ENCODE measurements at regions not wholly inside any gene's neighbourhood (a gene's known extent, or its start where the extent isn't known, plus 50 kb on each side); places are given as distances from the start of the nearest gene placed in this dataset.
"Not testable (repeated sequence)": the region's sequence is repeated elsewhere in the genome, so short reads cannot be mapped to it uniquely, and the experiment has no call there.

DNA sequence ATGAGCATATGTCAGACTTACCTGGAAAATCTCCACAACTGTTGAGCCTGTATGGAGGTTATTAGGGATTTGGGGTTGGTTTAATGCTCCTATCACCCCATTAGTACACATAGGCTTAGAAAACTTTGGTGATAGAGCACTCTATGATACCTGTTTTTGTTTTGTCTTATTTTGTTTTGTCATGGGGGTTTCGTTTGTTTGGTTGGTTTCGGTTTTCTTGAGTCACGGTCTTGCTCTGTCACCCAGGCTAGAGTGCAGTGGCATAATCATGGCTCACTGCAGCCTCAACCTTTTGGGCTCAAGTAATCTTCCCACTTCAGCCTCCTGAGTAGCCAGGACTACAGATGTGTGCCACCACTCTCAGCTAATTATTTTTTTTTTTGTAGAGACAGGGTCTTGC is 70.0 kb downstream of the MZT1 start:
- no peak for DNase-seq

DNA sequence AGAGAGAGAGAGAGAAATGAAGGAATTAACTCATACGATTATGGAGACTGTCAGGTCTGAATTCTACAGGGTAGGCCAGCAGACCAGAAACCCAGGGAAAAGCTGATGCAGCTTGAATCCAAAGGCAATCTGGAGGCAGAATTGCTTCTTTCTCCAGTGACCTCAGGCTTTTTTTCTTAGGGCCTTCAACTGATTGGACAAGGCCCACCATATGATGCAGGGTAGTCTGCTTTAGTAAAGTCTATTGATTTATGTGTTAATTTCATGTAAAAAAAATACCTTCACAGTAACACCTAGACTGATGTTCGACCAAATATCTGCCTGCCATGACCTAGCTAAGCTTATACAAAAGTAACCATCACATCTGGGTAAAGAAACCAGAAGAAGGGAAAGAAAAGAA is 71.1 kb downstream of the MZT1 start:
- no peak for DNase-seq

DNA sequence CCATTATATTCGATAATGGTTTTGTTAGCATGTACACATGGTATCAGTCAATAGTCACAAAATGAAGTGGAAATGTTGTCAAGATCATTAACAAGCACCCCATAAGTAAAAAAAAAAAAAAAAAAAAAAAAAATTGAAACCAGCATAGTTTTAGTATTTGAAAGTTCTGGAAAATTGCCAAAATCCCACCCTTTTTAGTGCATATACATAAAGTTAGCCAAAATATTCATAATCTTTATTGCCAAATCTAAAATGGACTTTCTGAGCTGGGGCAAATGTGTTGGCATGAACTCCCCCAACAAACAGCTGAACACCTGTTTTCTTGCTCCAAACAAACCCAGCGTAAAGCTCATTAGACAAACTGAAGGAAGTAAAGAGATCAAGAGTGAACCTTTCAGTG is 73.9 kb downstream of the MZT1 start:
- no peak for DNase-seq

DNA sequence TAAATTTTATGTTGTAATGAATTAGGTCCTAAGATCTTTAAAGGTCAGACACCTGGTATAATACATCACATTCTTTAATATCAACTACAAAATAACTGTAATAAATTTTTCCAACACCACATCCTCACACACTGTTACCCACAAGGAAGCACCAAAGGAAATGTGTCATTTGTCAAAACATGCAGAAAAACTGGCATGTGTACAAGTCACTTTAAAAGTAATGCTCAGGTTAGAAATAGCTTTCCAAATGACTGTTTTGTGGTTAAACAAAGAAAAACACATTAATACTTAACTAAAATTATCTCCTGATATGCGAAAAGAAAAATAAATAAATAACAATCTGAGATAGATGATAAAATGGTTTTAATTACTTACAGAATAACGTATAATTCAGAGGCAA is 74.7 kb downstream of the MZT1 start:
- DNase-seq = no peak

DNA sequence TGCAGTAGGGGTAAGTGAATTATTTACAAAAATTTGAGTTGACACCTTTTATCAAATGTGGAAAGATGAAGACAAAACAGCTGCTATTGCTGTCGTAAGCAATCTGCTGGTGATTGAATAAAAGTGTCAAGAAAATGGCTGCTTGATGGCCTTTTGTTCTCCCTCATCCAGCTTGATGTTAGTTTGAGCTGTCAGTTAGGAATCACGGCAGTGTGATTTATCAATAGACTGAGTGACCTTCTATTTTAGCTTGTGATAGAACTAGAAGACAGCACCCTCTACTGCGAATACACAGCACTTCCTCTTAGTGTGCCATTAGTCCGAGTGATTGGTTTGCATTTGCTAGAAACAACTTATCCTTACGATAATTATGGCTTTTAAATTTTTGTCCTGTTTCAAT is 76.3 kb downstream of the MZT1 start:
- no peak for DNase-seq

DNA sequence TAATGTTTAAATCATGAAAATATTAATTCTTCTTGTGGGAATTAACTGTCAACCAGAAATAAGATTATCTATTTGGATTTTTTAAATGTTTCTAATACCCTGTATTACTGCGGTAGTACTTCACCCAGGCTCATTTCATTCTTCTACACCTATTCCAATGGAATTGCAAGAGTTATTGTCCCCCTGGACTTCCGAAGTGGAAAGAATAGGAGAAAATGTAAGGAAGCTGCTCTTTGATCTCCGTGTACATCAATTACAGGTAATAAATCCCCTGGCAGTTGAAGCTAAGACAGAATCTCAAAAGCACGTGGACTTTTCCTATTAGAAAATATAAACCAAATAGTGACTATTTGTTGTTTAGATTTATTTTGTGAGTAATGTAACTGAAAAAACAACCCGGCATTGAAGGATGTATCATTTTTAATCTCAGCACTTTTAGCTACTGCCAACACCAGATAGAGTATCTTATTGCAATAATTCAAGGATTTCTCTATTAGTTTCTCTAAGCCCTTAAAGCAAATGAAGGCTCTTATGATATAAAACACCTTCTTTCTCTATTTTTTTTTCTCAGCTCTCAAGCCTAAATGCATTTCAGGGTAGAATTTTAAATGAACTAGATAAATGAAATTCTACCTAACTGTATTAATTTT is 77.3 kb downstream of the MZT1 start:
- DNase-seq = no peak

DNA sequence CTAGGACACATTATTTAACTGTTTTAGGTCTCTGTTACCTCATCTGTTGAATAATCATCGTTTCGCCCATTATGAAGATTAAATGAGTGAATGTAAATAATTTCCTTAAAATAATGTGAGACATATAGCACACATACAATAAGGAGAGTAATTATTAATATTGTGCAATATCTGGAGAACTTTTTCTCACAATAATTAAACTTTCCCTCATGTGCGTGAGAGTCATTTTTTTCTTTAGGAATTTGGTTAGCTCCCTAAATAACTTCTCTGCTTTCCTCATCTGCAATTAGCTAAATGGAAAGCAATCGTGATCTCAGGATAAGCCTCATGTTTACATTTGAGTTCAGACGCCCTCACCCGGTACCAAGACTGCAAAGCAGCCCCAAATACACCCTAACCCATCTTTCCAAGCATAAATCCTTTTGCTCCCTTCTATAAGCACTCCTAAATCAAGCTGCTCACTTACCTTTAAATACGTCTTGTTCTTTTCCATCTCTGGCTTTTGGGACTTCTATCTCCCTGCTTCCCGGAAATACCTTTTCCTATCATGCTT is 78.8 kb downstream of the MZT1 start:
- DNase-seq = no peak

DNA sequence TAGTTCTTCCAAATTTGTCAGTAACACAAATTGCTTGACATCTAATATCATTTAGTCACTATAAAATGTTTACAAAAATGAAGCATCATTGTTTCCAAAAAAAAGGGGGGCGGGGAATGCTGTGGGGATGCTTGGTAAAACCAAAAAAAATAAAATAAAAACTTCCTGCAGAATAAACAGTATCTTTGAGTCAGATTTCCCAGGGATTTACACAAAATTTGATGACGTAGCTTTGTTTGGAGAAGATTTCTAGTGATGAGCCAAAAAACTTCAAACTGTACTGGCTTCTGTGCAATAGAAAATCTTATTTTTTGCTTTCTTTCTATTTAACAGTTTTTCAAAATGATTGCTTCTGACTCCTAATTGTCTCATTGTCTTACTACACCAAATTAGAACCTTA is 80.0 kb downstream of the MZT1 start:
- no peak for DNase-seq

DNA sequence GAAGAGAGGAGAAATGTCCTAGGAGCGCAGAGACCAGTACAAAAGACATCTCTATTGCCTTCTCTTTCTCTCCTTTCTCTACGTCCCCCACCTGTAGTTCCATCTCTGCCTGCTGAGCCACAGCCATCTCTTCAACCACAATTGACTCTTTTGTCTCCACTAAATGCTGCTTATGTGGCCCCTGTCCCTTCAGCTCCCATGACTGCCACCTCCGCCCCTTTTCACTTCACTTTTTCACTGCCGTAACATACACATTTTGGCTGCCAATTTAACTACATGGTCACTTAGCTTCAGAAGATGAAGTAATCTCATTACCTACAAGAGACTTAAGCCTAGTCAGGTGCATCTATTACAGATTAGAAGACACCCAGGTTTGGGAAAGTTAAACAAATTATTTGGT is 81.9 kb downstream of the MZT1 start:
- no peak for DNase-seq

DNA sequence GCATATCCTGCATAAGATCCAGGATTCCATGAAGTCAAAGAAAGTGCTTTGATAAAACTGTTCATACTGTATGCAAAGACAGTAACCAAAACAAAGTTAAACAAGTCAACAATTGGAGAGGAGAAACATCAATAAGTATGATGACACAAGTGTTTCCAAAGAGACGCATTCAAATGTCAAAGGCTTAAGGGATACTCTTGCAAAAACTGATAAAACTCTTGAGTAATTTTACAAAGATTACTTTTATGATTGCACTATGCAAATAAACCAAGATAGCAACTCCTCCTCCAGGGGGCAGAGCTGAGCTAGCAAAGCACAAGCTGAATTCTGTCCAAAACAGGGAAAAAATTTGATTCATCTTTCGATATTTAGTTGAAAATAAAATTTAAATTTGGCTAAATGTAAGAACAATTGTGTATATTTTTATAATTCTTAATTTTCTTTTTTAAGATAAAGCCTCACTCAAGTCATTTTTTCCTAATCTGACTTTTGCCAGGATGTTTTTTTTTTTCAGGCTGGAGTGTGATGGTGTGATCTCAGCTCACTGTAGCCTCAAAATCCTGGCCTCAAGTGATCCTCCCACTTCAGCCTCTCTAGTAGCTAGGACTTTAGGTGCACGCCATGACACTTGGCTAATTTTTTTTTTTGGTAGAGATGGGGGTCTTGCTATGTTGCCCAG is 84.0 kb downstream of the MZT1 start:
- peak in 12 of 56 donors; percentile 0 to 58 (median 14) for DNase-seq

DNA sequence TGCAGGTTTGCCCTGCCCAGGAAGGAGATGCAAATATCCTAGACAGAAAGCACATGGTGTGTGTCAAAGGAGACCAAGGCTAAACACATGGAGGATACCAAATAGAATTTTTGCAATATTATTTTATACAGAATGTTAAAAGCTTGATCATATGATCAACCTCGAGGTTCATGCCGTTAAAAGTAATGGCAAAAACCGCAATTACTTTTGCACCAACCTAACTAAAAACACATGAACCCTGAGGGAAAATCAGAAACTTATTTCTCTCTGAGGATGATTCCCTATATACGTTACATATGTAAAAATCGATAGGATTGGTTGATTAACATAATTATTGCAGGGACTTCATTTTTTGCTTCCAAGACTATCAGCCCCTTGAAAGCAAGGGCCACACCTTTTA is 88.1 kb downstream of the MZT1 start:
- DNase-seq = no peak

DNA sequence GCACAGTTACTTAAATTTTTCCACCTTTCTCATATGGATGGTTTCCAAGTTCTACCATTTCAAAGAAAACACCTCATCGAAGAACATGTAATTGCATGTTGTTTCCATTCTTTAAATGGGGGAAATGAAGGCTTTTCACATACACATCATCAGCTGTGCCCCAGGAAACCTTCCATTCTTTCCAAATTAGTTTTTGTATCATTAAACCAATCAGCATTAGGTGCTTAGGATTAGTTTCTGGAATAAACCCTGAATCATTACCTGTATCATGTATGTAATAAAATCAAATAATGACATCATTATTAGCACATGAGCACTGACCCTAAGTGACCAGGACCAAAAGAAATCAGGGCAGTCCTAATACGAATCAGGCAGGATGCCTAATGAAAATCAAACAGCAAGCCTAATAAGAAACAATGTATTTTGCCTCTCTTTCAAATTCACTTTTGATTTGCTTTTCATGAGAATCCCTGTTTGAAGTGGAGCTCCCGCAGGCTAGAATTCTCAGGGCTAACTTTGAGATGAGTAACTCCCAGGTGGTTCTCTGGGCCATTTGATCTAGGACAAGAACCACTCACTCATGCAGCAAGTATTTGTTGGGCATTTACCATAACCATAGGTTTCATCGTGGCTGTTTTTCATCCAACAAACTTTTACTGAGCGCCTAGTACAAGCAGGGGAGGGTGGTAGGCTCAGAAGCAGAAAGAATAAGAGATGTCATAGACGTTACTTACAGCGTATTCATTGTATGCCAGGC is 89.2 kb downstream of the MZT1 start:
- DNase-seq = no peak

DNA sequence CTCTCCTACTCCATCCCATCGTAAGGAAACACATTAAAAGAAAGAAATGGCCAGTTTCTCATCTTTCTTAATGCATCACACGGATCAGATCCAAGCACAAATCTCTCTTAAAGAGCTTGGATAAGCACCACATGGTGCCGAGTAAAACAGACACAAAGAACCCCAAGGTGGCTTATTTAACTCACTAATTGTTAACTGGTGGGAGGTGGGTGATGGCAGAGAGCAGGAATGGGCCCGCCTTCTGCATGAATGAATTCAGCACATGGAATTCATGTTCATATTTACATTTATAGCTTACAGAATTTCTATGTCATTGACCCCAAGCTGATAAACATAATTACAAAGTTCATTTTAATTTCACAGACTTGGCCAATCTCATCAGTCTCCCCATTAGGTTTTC is 89.9 kb downstream of the MZT1 start:
- no peak for DNase-seq

DNA sequence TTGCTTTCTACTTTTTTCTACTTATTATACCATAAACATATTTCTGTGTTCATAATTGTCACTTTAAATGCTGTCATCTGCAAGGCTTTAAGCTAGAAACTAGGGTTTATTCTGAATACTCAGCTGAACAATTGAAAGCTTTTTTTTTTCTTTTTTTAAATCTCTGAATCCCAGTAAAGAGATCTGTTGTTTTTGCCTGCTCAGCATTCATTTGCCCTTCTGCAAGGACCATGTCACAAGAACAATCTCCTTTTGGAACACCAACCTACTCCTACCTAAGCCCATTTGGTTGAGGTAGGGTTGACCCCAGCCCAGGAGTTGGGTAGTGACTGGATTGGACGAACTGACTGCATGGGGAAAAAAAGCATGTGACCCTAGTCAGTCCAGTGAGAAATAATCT is 92.6 kb downstream of the MZT1 start:
- no peak for DNase-seq

DNA sequence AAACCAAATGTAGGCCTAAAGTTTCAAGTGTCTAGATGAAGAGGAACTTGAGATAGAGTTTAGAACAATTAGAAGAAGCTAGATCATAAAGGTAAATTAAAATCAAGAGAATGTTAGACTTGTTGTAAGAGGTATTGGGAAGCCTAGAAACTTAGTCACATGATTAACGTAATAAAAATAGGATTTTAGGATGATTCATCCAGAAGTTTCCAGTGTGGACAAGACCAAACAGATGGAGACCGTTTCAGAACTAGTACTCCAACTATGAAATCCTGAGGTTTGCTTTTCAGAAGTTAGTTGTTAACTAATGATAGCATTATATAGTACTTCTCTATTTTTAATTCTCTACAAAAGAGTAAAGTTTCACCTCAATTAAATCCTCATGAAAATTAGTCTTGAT is 104.9 kb downstream of the MZT1 start:
- no peak for DNase-seq

DNA sequence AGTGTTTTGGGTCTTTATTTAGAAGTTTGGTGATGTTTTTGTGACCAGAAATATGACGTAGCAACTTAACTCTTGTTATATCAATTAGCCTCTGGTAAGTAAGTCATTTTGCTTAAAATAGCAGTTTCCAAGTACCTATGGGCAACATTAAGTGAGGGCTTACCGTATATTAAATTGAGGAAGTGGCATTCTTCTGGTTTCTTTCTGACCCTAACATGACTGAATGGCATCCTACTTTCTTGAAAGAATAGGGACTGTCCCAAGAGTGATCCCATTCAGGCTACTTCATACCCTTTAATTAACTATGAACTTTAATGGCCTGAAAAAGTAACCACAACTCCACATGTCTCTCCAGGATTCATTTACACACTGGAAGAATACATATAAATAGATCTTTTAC is 106.6 kb downstream of the MZT1 start:
- DNase-seq = no peak

DNA sequence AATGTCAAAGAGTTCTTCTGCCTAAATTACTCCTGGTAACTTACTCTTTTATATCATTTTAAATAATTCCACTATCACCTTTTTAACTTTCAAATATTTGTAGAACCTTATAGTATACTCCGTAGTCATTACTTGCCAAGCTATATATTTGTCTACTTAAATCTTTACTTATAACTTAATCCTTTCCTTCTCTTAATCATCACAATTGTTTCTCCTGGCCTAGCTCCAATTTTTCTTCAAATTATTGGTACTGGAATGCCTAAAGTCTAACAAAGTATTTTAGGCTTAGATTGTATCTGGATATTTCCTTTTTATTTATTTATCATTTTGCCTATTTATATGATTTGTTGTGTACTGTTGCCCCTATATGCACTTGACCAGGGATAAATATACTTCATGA is 109.5 kb downstream of the MZT1 start:
- DNase-seq = no peak

DNA sequence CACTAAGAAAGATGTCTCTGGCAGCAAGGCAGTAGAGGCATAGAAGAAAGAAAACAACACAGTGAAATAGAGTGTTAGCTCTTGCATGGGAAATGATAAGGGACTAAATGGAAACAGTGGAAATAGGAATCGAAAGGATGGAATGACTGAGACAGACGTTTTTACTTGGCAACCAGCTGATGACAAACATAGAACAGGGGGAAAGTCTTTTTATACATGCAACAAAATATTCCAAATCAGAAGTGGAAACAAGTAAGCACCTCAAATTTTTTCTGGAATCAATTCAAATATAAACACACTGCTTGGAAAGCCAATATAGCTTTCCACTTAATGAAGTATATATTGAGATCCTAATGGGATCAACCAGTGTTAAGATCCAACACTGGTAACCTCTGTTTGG is 110.2 kb downstream of the MZT1 start:
- no peak for DNase-seq

DNA sequence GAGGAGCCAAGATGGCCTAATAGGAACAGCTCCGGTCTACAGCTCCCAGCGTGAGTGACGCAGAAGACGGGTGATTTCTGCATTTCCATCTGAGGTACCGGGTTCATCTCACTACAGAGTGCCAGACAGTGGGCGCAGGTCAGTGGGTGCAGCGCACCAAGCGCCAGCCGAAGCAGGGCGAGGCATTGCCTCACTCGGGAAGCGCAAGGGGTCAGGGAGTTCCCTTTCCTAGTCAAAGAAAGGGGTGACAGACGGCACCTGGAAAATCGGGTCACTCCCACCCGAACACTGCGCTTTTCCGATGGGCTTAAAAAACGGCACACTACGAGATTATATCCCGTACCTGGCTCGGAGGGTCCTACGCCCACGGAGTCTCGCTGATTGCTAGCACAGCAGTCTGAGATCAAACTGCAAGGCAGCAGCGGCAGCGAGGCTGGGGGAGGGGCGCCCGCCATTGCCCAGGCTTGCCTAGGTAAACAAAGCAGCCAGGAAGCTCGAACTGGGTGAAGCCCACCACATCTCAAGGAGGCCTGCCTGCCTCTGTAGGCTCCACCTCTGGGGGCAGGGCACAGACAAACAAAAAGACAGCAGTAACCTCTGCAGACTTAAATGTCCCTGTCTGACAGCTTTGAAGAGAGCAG is 117.1 kb downstream of the MZT1 start:
- not testable (repeated sequence) for DNase-seq

DNA sequence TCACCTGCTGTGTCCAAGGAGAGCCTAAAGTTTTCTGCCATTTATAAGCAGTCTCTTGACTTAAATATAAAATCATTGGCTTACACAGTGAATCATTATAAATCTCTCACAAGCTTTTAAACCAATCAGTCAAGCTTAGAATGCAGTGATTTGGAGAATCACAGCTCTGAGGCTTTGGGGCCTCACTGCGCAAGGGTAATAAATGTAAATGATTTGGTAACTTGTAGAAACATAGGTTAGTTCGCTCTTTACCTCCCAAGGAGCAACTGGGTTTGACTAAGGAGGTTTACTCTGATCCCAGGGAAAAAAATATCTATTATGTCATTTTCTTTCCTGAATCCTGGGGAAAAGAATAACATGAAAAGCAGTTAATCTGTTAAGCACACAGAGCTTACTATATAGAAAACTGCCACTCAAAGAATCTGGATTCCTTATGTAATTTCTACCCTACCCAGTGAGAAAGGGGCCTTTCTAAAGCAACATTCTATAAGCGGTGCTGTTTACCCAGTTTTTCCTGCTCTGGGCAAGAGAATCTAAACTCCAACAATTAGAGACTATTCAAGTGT is 128.2 kb downstream of the MZT1 start:
- DNase-seq = no peak

DNA sequence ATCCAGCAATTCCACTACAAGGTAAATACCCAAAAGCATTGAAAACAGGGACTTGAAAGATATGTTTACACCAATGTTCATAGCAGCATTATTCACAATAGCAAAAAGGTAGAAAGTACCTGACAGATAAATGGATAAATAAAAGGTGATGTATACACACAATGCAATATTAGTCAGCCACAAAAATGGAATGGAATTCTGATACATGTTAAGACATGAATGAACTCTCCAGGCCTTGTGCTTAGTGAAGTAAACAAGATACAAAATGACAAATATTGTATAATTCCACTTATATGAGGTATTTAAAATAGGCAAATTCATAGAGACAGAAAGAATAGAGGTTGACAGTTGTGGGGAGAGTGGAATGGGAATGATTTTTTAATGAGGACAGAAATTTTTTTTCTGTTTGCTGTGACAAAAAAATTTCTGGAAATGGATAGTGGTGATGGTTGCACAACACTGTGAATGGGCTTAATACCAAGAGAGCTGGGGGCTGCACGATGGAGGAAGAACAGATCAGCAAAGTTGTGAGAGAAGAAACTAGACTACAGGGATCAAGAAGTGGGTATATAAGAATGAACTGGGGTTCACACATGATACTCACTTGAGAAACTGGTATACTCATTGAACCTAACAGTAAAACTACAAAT is 137.2 kb downstream of the MZT1 start:
- DNase-seq = no peak

Data from nucleus accumbens (tissue), 56 donors.